SK-N-MC (cell line): ENCODE measurements at regions not wholly inside any gene's neighbourhood (a gene's known extent, or its start where the extent isn't known, plus 50 kb on each side); places are given as distances from the start of the nearest gene placed in this dataset.

ENCODE experiments used
- DNase-seq: peaks from one replicate; pipeline ENCODE4 v3.0.0-alpha.2; 2011; ENCODE audit warnings: low read depth, low spot score
- H3K27ac ChIP-seq: fragments of 200-600 bp; sonication (generic); 2 replicates; pipeline ENCODE4 v1.5.1; 2016; ENCODE audit warnings: mixed run types
- H3K36me3 ChIP-seq: fragments of 200-600 bp; sonication (generic); 2 replicates; pipeline ENCODE4 v1.6.1; 2017; ENCODE audit warnings: antibody characterized with exemption, low read length, mixed read lengths; ENCODE audit not compliant: insufficient read depth
- H3K4me3 ChIP-seq: fragments of 200-600 bp; sonication (generic); 2 replicates; pipeline ENCODE4 v1.5.1; 2016
- H3K9ac ChIP-seq: fragments of 200-600 bp; sonication (generic); 2 replicates; pipeline ENCODE4 v1.8.0; 2017; ENCODE audit warnings: mixed run types, mixed read lengths; ENCODE audit not compliant: insufficient read length
- H3K9me3 ChIP-seq: fragments of 200-600 bp; sonication (generic); 2 replicates; pipeline ENCODE4 v1.6.1; 2017; ENCODE audit warnings: low read depth, mild to moderate bottlenecking, antibody characterized with exemption, low read length, moderate library complexity, mixed read lengths
- EZH2 ChIP-seq: fragments of 200-600 bp; sonication (generic); IDR thresholded peaks from one replicate; pipeline ENCODE4 v1.6.1; 2017; ENCODE audit warnings: antibody characterized with exemption
- FOXP2 ChIP-seq: optimal IDR thresholded peaks from 2 replicates; pipeline ENCODE3; 2011; ENCODE audit warnings: mild to moderate bottlenecking, moderate library complexity; ENCODE audit not compliant: insufficient read depth; ENCODE audit errors: extremely low read length, control extremely low read depth
- POLR2AphosphoS5 ChIP-seq: IDR thresholded peaks from 2 replicates; pipeline ENCODE4 v1.6.1; 2012; ENCODE audit warnings: mild to moderate bottlenecking, low read depth, low read length, borderline replicate concordance

- H3K9me3 ChIP-seq: no peaks in the 10 kb centered on the region
- H3K4me3 ChIP-seq: no peak overlapping the region
- H3K9ac ChIP-seq: no peak overlapping the region
- H3K36me3 ChIP-seq: no peaks in the 10 kb centered on the region
- no peak for DNase-seq
- TF ChIP-seq EZH2 (no peak), FOXP2 (no peak), POLR2AphosphoS5 (no peak)
- no peak overlapping the region for H3K27ac ChIP-seq
Measured at GRCh38 chr4:15238720-15239119, 189.1 kb upstream of the C1QTNF7 start.

- H3K27ac ChIP-seq: no peak overlapping the region
- DNase-seq: no peak
- H3K9me3 ChIP-seq: no peaks in the 10 kb centered on the region
- TF ChIP-seq FOXP2 (no peak), POLR2AphosphoS5 (no peak), EZH2 (no peak)
- H3K9ac ChIP-seq: no peak overlapping the region
- no peaks in the 10 kb centered on the region for H3K36me3 ChIP-seq
- H3K4me3 ChIP-seq: no peak overlapping the region
Measured at GRCh38 chr4:15239866-15240265, 188.0 kb upstream of the C1QTNF7 start.

GRCh38 chr4:15240764-15241163 lies 187.1 kb upstream of the C1QTNF7 start:
- no peaks in the 10 kb centered on the region for H3K36me3 ChIP-seq
- no peak overlapping the region for H3K9ac ChIP-seq
- DNase-seq: no peak
- TF ChIP-seq EZH2 (no peak), POLR2AphosphoS5 (no peak), FOXP2 (no peak)
- no peak overlapping the region for H3K4me3 ChIP-seq
- H3K9me3 ChIP-seq: no peaks in the 10 kb centered on the region
- H3K27ac ChIP-seq: no peak overlapping the region

- DNase-seq: no peak
- TF ChIP-seq EZH2 (no peak), POLR2AphosphoS5 (no peak), FOXP2 (no peak)
- no peaks in the 10 kb centered on the region for H3K36me3 ChIP-seq
- no peak overlapping the region for H3K9ac ChIP-seq
- H3K27ac ChIP-seq: no peak overlapping the region
- H3K9me3 ChIP-seq: no peaks in the 10 kb centered on the region
- H3K4me3 ChIP-seq: no peak overlapping the region
Measured at GRCh38 chr4:15242021-15242420, 185.8 kb upstream of the C1QTNF7 start.

- Histone ChIP-seq H3K9me3 (no peaks in the 10 kb centered on the region), H3K4me3 (no peak overlapping the region), H3K9ac (no peak overlapping the region), H3K36me3 (no peaks in the 10 kb centered on the region), H3K27ac (no peak overlapping the region)
- no peak for DNase-seq
- TF ChIP-seq POLR2AphosphoS5 (no peak), EZH2 (no peak), FOXP2 (no peak)
Measured at GRCh38 chr4:15244354-15244753, 183.5 kb upstream of the C1QTNF7 start.

- Histone ChIP-seq H3K9ac (no peak overlapping the region), H3K36me3 (no peaks in the 10 kb centered on the region), H3K27ac (no peak overlapping the region), H3K4me3 (no peak overlapping the region), H3K9me3 (no peaks in the 10 kb centered on the region)
- TF ChIP-seq POLR2AphosphoS5: no peak
- TF ChIP-seq FOXP2: no peak
- DNase-seq: no peak
Measured at GRCh38 chr4:15245006-15245530, 182.8 kb upstream of the C1QTNF7 start.

GRCh38 chr4:15250021-15250441 lies 177.8 kb upstream of the C1QTNF7 start:
- Histone ChIP-seq H3K36me3 (no peaks in the 10 kb centered on the region), H3K4me3 (no peak overlapping the region), H3K9ac (no peak overlapping the region), H3K9me3 (no peaks in the 10 kb centered on the region), H3K27ac (no peak overlapping the region)
- DNase-seq: no peak
- TF ChIP-seq EZH2 (no peak), POLR2AphosphoS5 (no peak), FOXP2 (no peak)

GRCh38 chr4:15253349-15253748 lies 174.5 kb upstream of the C1QTNF7 start:
- TF ChIP-seq FOXP2 (no peak), EZH2 (no peak), POLR2AphosphoS5 (no peak)
- no peak overlapping the region for H3K4me3 ChIP-seq
- no peaks in the 10 kb centered on the region for H3K9me3 ChIP-seq
- no peaks in the 10 kb centered on the region for H3K36me3 ChIP-seq
- H3K27ac ChIP-seq: no peak overlapping the region
- H3K9ac ChIP-seq: no peak overlapping the region
- no peak for DNase-seq

GRCh38 chr4:15254236-15254880 lies 173.5 kb upstream of the C1QTNF7 start:
- no peaks in the 10 kb centered on the region for H3K9me3 ChIP-seq
- TF ChIP-seq EZH2: no peak
- TF ChIP-seq FOXP2: no peak
- no peak for TF ChIP-seq POLR2AphosphoS5
- H3K9ac ChIP-seq: no peak overlapping the region
- no peak overlapping the region for H3K4me3 ChIP-seq
- DNase-seq: no peak
- H3K36me3 ChIP-seq: no peaks in the 10 kb centered on the region
- no peak overlapping the region for H3K27ac ChIP-seq
